NCI-H226 (cell line): ENCODE measurements at regions not wholly inside any gene's neighbourhood (a gene's known extent, or its start where the extent isn't known, plus 50 kb on each side); places are given as distances from the start of the nearest gene placed in this dataset.
A peak's percentile ranks its signal among the peaks of the same experiment; 100 is the strongest.
"Not testable (repeated sequence)": the region's sequence is repeated elsewhere in the genome, so short reads cannot be mapped to it uniquely, and the experiment has no call there.

ENCODE experiments used
- DNase-seq: peaks from one replicate; pipeline ENCODE4 v3.0.0-alpha.2; 2015

DNA sequence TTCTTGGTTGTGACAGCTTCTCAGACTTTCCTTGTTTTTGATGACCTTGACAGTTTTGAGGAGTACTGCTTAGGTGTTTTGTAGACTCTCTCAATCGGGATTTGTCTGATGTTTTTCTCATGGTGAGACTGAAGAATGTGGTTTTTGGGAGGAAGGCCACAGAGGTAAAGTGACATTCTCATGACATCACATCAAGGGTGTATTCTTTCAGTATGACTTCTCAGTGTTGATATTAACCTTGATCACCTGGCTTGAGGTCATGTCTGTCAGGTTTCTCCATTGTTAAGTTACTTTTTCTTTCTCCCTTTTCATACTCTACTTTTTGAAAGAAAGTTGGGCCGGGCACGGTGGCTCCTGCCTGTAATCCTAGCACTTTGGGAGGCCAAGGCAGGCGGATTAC lies 269.9 kb downstream of the ZNF37A start:
- not testable (repeated sequence) for DNase-seq

DNA sequence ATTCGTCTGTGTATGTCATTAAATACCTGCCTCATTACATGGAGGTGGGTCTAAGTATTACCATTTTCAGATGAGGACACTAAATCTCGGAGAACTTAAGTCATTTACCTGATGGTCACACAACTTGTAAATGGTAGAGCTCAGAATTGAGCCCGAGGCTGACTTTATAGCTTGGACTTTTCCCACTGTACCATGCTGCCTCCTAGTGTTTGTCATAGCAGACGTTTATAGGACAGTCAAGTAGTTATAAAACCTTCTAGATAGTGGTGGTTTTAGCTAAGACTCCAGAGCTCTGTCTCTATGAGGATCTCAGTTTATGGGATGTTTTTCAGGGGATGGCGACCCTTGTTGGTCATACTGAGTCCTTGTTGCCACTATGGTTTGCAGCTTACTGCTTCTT lies 271.8 kb downstream of the ZNF37A start:
- DNase-seq, result peak; percentile 4

DNA sequence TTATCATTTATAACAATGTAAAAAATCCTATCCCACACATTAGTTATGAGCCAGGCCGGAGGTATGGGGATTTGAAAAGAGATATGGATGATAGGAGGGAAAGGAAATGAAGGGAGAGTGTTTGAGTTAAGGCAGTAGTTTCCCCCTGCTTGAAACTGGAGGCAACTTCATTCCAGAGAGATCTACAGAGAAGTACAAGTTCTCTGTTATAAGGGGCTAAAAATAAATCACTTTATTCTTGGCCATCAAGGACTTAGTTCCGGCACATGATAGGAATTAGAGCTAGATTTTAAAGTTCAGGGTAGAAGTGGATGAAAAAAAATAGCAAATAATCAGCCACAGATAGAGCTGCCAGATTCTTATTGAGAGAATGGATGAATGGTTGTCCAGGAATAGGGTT lies 289.7 kb downstream of the ZNF37A start:
- not testable (repeated sequence) for DNase-seq

DNA sequence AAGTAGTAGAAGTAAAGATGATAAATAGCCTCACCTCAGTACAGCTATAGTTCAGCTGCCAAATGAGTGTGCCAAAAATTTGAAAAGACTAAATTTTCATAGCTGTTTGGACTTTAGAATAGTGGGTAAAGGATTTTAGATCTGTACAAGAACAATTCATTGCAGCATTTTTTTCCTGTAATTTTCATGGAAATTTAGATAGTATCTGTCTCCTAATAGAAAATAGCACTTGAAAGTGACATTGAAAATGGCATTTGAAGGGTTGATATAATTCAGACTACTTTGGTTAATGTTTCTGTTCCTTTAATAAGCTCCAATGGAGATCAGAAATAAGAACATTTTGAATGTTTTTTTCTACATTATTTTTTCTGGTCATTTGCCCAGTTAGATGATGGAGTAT lies 292.7 kb downstream of the ZNF37A start:
- not testable (repeated sequence) for DNase-seq

DNA sequence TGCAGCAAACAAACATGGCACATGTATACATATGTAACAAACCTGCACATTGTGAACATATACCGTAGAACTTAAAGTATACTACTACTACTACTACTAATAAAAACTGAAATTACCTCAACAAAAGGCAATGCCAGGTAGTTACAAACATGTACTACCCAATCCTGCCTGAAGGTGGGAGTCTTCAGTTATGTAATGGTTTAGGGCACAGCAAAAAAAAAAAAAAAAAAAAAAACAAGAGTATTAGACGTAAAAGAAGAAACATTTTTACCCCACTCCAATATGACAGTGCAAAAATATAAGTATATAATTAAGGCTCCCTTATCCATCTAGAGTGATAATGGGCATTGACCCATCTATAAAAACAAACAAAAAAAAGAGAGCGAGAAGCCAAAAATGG lies 296.6 kb downstream of the ZNF37A start:
- not testable (repeated sequence) for DNase-seq

DNA sequence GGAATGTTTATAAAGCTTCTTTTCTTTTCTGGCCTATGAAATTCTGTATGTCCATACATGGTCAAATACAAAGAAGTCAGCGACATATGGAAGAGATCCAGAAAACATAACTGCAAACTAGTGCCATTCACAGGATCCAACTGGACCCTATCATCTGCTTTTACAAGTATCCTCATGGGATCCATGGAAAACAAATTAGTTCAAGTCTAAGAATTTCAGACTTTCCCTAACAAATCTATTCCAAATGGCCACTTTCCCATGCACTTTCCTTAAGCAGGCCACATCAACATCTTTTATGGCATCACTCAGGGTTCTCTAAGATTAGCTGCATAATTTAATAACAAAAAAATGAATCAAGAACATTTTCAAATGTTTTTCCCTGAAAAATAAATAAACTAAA lies 301.3 kb downstream of the ZNF37A start:
- not testable (repeated sequence) for DNase-seq

DNA sequence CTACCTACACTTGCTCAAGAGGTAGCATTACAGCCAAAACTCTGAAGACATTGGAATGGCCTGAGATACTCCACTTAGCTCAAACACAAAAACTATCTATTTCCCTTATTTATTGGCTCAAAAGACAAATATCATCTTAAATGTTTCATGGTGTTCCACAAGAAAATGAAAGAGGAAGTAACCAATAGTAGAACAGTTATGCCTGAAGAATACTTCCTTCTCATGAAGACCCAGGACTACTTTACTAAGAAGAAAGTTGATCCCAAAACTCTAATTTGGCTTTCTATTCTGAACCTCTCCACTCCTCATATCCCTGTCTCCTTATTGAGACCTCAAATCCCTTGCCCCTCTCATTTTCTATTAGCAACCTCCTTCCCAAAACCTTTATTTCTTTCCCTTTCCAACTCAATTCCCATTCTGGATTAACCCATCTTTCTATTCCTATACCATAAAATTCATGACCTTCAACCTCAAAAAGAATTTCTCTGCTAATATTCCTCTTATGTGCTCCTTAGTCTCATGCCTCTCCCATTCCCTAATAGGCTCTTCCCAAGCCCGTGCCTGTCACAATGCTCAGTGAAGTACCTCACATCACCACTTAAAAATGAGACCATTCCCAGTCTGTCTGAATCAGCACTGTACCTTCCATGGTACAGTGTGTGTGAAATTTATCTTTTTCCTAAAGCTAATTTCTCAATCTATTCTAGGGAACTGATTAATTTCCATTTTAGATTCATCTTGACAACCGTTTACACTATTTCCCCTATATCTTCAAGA lies 302.2 kb downstream of the ZNF37A start:
- not testable (repeated sequence) for DNase-seq

DNA sequence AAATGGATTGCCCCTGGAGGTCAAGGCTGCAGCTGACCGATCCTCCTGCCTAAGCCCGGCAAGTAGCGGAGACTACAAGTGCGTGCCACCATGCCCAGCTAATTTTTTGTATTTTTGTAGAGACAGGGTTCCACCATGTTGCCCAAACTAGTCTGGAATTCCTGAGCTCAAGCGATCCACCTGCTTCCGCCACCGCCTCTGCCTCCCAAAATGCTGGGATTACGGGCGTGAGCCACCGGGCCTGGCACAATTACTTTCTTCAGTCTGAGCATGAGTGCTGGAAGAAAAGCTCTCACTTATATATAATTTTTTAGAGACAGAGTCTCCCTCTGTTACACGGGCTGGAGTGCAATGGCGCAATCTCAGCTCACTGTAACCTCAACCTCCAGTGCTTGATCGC lies 307.4 kb downstream of the ZNF37A start:
- not testable (repeated sequence) for DNase-seq

DNA sequence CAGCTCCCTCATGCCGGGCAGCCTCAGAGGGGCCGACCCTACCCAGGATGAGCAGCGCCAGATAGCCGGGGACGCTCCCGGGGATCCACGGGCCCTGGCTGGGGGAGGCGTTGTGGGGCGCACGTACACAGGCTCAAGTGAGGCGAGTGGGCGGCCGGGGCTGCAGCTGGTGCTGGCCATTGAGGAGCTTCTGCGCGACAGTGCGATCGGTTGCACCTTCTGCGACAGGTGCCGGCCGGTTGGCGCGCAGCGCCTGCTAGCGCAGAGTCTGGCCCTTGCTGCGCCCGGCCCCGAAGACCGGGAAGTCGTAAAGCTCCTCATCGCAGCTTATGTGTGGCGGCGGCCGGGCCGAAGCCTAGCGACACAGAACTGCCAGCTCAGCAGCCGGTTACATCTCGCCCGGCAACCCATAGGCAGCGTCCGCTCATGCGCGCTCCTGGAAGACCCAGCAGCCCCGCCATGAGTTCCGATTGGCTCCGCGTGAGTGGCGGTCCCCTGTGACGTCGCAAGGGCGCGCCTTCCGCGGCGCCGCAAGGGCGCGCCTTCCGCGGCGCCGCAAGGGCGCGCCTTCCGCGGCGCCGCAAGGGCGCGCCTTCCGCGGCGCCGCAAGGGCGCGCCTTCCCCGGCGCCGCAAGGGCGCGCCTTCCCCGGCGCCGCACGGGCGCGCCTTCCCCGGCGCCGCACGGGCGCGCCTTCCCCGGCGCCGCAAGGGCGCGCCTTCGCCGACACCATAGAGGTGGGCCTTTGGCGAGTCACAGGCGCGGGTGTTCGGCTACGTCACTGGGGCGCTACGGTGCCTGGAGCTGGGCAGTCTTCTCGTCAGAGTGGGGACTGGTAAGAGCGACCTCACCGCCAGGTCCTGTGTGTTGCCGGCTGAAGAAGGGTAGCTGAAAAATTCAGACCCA lies 308.6 kb downstream of the ZNF37A start:
- DNase-seq, result peak; percentile 90

DNA sequence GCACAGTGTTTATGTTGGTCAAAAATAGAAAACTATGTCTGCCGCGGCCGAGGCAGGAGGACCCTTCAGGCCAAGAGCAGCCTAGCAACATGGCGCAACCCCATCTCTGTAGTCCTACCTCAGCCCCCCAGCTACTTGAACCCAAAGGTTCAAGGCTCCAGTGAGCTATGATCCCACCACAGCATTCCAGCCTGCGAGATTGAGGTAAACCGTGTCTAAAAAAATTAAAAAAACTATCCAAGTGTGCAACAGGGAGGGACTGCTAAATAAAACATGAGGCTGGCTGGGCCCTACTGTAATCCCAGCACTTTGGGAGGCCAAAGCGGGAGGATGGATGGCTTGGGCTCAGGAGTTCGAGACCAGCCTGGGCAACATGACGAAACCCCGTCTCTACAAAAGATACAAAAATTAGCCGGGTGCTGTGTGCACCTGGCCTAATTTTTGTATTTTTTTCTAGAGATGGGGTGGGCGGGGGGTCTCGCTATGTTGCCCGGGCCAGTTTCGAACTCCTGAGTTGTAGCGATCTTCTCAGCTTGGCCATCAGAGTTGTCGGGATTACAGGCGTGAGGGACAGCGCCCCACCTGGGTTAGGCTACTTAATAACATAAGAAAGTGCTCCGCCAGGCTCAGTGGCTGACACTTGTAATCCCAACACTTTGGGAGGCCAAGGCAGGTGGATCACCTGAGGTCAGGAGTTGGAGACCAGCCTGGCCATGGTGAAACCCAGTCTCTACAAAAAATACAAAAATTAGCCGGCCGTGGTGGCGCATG lies 309.4 kb downstream of the ZNF37A start:
- DNase-seq, result not testable (repeated sequence)

DNA sequence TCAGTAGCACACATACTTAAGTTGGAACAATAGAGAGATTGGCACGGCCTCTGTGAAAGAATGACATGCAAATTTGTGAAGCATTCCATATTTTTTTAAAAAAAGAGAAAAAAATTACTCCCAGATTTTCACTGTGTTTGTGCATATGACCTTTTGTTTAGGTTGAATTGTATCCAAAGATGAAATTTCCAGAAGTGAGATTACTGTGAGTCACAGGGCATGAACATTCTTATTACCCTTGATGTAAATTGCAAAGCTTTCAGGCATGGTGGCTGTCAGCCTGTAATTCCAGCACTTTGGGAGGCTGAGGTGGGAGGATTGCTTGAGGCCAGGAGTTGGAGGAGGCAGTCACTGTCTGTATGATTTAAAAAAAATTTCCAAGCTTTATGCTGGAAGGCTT lies 329.5 kb downstream of the ZNF37A start:
- DNase-seq, result not testable (repeated sequence)

DNA sequence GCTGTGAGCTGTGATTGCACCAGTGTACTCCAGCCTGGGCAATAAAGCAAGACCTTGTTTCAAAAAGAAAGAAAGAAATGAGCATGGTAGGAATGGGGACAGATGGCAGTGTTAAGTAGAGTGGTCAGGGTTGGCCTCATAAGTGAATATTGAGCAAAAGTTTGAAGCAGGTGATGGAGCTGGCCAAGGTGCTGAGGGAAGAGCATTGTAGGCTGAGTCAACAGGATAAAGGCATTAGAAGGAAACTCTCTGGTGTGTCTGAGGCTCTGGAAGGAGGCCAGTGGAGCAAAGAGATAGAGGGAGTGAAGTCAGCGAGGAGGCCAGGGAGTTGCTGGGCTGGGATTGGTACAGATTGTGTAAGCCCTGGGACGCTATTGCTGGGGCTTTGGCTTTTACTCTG lies 336.1 kb downstream of the ZNF37A start:
- peak; percentile 1 for DNase-seq

DNA sequence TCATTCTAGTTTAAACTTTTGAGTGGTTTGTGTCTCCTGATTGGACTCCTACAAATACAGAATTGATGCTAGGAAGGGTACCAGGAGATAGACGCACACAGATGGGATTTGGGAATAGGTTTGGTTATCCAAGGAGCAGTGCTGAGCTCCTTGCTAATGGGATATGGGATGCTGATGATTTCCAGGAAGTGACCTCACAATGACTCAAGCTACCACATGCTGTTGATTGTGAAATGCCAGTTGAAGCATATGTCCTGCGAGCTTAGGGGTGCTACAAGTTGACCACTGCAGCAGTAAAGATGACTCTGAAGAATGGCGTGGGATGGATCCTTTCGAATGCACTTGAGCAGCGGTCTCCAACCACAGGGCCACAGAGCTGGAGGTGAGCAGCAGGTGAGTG lies 343.2 kb downstream of the ZNF37A start:
- DNase-seq, result peak; percentile 4

DNA sequence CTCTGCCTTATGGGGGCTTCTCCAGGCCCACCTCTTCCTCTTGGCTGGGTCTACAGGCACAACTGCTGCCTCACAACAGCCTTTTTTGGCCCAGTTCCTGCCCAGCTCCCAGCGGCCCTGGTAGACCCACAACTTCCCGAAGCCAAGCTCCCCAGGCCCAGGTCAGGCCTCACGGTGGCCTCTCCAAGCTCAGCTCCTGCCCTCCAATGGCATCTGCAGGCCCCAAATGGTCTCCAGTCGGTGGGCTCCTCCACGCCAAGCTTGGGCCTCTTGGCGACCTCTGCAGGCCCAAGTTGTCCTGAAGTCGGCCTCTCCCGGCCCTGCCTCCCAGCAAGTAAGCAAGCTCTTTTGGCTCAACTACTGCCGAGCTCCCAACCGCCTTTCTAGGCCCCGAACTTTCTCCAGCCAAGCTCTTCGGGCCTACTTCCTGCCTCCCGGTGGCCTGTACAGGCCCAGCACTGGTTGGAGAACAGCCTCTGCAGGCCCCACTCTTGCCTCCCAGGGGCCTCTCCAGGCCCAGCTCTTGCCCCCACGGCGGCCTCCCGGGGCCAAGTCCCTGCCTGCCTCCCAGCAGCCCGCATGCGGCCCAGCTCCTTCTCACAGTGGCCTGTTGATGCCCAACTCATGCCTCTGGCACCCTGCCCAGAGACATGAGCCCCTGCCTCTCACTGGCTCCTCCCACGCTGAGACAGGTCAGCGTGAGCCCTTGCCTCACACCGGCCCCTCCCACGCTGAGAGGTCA lies 354.6 kb downstream of the ZNF37A start:
- not testable (repeated sequence) for DNase-seq

DNA sequence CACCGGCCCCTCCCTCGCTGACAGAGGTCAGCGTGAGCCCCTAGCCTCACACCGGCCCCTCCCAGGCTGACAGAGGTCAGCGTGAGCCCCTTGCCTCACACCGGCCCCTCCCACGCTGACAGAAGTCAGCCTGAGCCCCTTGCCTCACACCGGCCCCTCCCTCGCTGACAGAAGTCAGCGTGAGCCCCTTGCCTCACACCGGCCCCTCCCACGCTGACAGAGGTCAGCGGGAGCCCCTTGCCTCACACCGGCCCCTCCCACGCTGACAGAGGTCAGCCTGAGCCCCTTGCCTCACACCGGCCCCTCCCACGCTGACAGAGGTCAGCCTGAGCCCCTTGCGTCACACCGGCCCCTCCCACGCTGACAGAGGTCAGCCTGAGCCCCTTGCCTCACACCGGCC lies 355.5 kb downstream of the ZNF37A start:
- DNase-seq, result not testable (repeated sequence)

DNA sequence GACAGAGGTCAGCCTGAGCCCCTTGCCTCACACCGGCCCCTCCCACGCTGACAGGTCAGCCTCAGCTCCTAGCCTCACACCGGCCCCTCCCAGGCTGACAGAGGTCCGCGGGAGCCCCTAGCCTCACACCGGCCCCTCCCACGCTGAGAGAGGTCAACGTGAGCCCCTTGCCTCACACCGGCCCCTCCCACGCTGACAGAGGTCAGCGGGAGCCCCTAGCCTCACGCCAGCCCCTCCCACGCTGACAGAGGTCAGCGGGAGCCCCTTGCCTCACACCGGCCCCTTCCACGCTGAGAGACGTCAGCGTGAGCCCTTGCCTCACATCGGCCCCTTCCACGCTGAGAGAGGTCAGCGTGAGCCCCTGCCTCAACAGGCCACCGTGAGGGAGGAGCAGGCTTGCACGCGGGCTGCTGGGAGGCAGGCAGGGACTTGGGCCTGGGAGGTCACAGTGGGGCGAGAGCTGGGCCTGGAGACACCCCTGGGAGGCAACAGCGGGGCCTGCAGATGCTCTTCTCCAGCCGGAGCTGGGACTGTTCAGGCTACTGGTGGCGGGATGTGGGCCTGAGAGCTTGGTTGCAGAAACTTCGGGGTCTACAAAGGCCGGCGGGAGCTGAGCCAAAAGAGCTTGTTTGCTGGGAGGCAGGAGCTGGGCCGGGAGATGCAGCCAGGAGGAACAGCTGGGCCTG lies 356.4 kb downstream of the ZNF37A start:
- DNase-seq, result not testable (repeated sequence)

DNA sequence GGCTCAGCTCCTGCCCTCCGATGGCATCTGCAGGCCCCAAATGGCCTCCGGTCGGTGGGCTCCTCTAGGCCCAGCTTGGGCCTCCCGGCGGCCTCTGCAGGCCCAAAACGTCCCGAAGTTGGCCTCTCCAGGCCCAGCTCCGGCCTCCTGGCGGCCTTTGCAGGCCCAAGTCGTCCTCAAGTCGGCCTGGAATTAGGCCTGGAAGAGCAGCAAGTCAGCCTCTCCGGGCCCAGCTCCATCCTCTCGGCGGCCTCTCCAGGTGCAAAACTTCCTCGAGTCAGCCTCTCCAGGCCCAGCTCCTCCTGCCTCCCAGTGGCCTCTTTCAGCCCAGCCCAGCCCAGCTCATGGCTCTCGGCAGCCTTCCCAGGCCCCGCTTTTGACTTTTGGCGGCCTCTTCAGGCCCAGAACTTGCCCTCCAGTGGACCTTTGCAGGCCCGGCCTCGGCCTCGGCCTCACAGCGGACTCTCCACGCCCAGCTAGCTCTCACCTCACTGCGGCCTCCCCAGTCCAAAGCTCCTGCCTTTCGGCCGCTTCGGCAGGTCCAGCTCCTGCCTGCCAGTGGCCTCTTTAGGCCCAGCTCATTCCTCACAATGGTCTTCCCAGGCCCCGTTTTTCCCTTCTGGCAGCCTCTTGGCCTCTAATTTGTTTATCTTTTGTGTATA lies 357.3 kb downstream of the ZNF37A start:
- DNase-seq, result not testable (repeated sequence)
